K562 (cell line): ENCODE measurements at regions not wholly inside any gene's neighbourhood (a gene's known extent, or its start where the extent isn't known, plus 50 kb on each side); places are given as distances from the start of the nearest gene placed in this dataset.

Experiments
- CREB5 ChIP-seq: fragments of 250-450 bp; sonication (Bioruptor Pico); IDR thresholded peaks from 2 replicates; pipeline ENCODE4 v1.5.0; 2020; ENCODE audit warnings: mild to moderate bottlenecking
- CTCF ChIP-seq, 3 experiments: IDR thresholded peaks in 2 of 3; conservative IDR thresholded peaks in 1 of 3; 2 replicates each; pipeline ENCODE4 v1.5.1; 2011 to 2012; ENCODE audit warnings: low read length in 3 of 3, mild to moderate bottlenecking in 3 of 3, control low read depth in 2 of 3, improper control_type of control experiment in 1 of 3, inconsistent platforms in 1 of 3, low read depth in 1 of 3, mixed read lengths in 1 of 3, moderate library complexity in 1 of 3; ENCODE audit not compliant: insufficient read depth in 2 of 3
- HDAC1 ChIP-seq, 2 experiments: fragments of 450-650 bp; IDR thresholded peaks; 2 replicates each; pipeline ENCODE4 v1.6.1; 2016 to 2017; ENCODE audit warnings: inconsistent platforms in 1 of 2, mild to moderate bottlenecking in 1 of 2, moderate library complexity in 1 of 2
- NRF1 ChIP-seq, 2 experiments: fragments of 450-650 bp; IDR thresholded peaks in 1 of 2; conservative IDR thresholded peaks in 1 of 2; 2 replicates each; pipeline ENCODE4 v1.6.1; 2014; ENCODE audit warnings: mild to moderate bottlenecking in 2 of 2
- REST ChIP-seq, 2 experiments: fragments of 450-650 bp; formaldehyde crosslinking in 1 of 2; IDR thresholded peaks; 2 replicates each; pipeline versions ENCODE4 v1.4.0 to v1.6.1; 2014 to 2020; ENCODE audit warnings: mild to moderate bottlenecking in 2 of 2, borderline replicate concordance in 1 of 2, low read depth in 1 of 2

GRCh38 chr7:119571666-119572065 is 701.3 kb upstream of the KCND2 start:
- TF ChIP-seq HDAC1 (IDR thresholded peaks at IDR 0.05): no peak
- TF ChIP-seq CREB5 (CRISPR knock-in tag): no peak
- no peak for TF ChIP-seq NRF1 (conservative IDR thresholded peaks at IDR 0.05 in 1 of 2, IDR thresholded peaks at IDR 0.05 in 1 of 2)
- TF ChIP-seq CTCF (IDR thresholded peaks at IDR 0.05 in 2 of 3, conservative IDR thresholded peaks at IDR 0.05 in 1 of 3; ENCODE audit: insufficient read depth in 2 of 3, low read depth in 1 of 3, low read length in 3 of 3): no peak
- no peak for TF ChIP-seq REST (IDR thresholded peaks at IDR 0.05; ENCODE audit: borderline replicate concordance)
- TF ChIP-seq REST (CRISPR knock-in tag; IDR thresholded peaks at IDR 0.05; ENCODE audit: low read depth): no peak
